SK-N-SH (cell line): ENCODE measurements at regions not wholly inside any gene's neighbourhood (a gene's known extent, or its start where the extent isn't known, plus 50 kb on each side); places are given as distances from the start of the nearest gene placed in this dataset.

Experiments
- CTCF ChIA-PET: fragments of 300-600, 350-600 bp; formaldehyde crosslinking; extraction: SDS; loops from one replicate; lab custom pipeline; 2021; lab: Yijun Ruan, JAX
- POLR2A ChIA-PET: fragments of 350-600 bp; sonication (Branson Sonifier 250); formaldehyde crosslinking; extraction: SDS; loops from one replicate; lab custom pipeline; 2020; ENCODE audit warnings: antibody characterized with exemption, inconsistent platforms; lab: Yijun Ruan, JAX
- DNase-seq: peaks from one replicate; pipeline ENCODE4 v3.0.0; 2012
- H2AFZ ChIP-seq: fragments of 200-600 bp; sonication (generic); 2 replicates; pipeline ENCODE4 v1.8.1; 2016; ENCODE audit warnings: antibody characterized with exemption, mild to moderate bottlenecking, low read depth
- H3F3A ChIP-seq: fragments of 200-600 bp; sonication (generic); replicated peaks from 2 replicates; pipeline ENCODE3; 2016; ENCODE audit warnings: antibody characterized with exemption, mild to moderate bottlenecking; ENCODE audit not compliant: insufficient read depth
- H3K27ac ChIP-seq, 2 experiments: fragments of 200-500 bp in 1 of 2; fragments of 200-600 bp in 1 of 2; sonication (Bioruptor generic) in 1 of 2; sonication (generic), shearing (Covaris generic) in 1 of 2; 2 replicates each; pipeline versions ENCODE4 v1.5.1 to v1.6.1; 2014 to 2016; ENCODE audit warnings: low read depth in 2 of 2, inconsistent platforms in 1 of 2, low read length in 1 of 2, mild to moderate bottlenecking in 1 of 2, mixed read lengths in 1 of 2
- H3K27me3 ChIP-seq: fragments of 200-600 bp; sonication (generic), shearing (Covaris generic); 2 replicates; pipeline ENCODE4 v1.6.1; 2016; ENCODE audit warnings: mixed run types; ENCODE audit not compliant: insufficient read depth
- H3K36me3 ChIP-seq, 2 experiments: fragments of 200-500 bp in 1 of 2; fragments of 200-600 bp in 1 of 2; sonication (Bioruptor generic) in 1 of 2; sonication (generic) in 1 of 2; replicated peaks in 1 of 2; 2 replicates each; pipeline versions ENCODE3 to v1.5.1; 2014 to 2016; ENCODE audit warnings: low read length in 1 of 2, mild to moderate bottlenecking in 1 of 2; ENCODE audit not compliant: insufficient read depth in 2 of 2, control insufficient read depth in 1 of 2
- H3K4me1 ChIP-seq, 2 experiments: fragments of 200-500 bp in 1 of 2; fragments of 200-600 bp in 1 of 2; sonication (Bioruptor generic) in 1 of 2; sonication (generic), shearing (Covaris generic) in 1 of 2; 2 replicates each; pipeline versions ENCODE4 v1.5.1 to v1.6.1; 2014 to 2016; ENCODE audit warnings: low read depth in 1 of 2, low read length in 1 of 2, mixed run types in 1 of 2; ENCODE audit not compliant: insufficient read depth in 2 of 2, control insufficient read depth in 1 of 2
- H3K4me2 ChIP-seq: fragments of 200-600 bp; sonication (generic), shearing (Covaris generic); 2 replicates; pipeline ENCODE4 v1.6.1; 2017; ENCODE audit warnings: mixed run types
- H3K4me3 ChIP-seq, 2 experiments: fragments of 200-500 bp in 1 of 2; fragments of 200-600 bp in 1 of 2; sonication (Bioruptor generic) in 1 of 2; sonication (generic), shearing (Covaris generic) in 1 of 2; 2 replicates each; pipeline versions ENCODE4 v1.5.1 to v1.8.1; 2014 to 2016; ENCODE audit warnings: low read depth in 2 of 2, inconsistent platforms in 1 of 2, low read length in 1 of 2, mild to moderate bottlenecking in 1 of 2, mixed read lengths in 1 of 2, moderate library complexity in 1 of 2
- H3K79me2 ChIP-seq: fragments of 200-600 bp; sonication (generic); 2 replicates; pipeline ENCODE4 v1.8.1; 2017; ENCODE audit warnings: mild to moderate bottlenecking; ENCODE audit not compliant: insufficient read depth
- H3K9ac ChIP-seq: fragments of 200-600 bp; sonication (generic); 2 replicates; pipeline ENCODE4 v1.6.1; 2017; ENCODE audit warnings: mixed run types
- H3K9me2 ChIP-seq: fragments of 200-600 bp; sonication (generic); 2 replicates; pipeline ENCODE4 v1.6.1; 2017; ENCODE audit warnings: mixed run types
- H3K9me3 ChIP-seq: fragments of 200-600 bp; sonication (generic); 2 replicates; pipeline ENCODE4 v1.6.1; 2017; ENCODE audit warnings: mixed run types, mild to moderate bottlenecking, moderate library complexity
- H4K20me1 ChIP-seq: fragments of 200-600 bp; sonication (generic); 2 replicates; pipeline ENCODE4 v1.6.1; 2017; ENCODE audit warnings: mild to moderate bottlenecking, mixed run types; ENCODE audit not compliant: insufficient read depth
- EP300 ChIP-seq, 2 experiments: IDR thresholded peaks; 2 replicates each; pipeline versions ENCODE4 v1.4.0 to v1.6.1; 2012; ENCODE audit warnings: borderline replicate concordance in 1 of 2, low read depth in 1 of 2, low read length in 1 of 2
- FOXJ3 ChIP-seq: sonication (generic); formaldehyde crosslinking; IDR thresholded peaks from 2 replicates; pipeline ENCODE4 v1.5.1; 2020; ENCODE audit warnings: mild to moderate bottlenecking, missing genetic modification reagents
- GATA2 ChIP-seq: sonication (generic); formaldehyde crosslinking; IDR thresholded peaks from 2 replicates; pipeline ENCODE4 v1.5.0; 2020; ENCODE audit warnings: mild to moderate bottlenecking, missing genetic modification reagents
- MXI1 ChIP-seq: IDR thresholded peaks from 2 replicates; pipeline ENCODE4 v1.6.1; 2012; ENCODE audit warnings: mild to moderate bottlenecking, low read depth, low read length, improper control_type of control experiment
- RAD21 ChIP-seq: IDR thresholded peaks from 2 replicates; pipeline ENCODE4 v1.6.1; 2012; ENCODE audit warnings: mild to moderate bottlenecking, low read length
- RCOR1 ChIP-seq: fragments of 150-350 bp; IDR thresholded peaks from 2 replicates; pipeline ENCODE4 v1.6.1; 2017; ENCODE audit warnings: antibody characterized with exemption, low read length
- REST ChIP-seq: IDR thresholded peaks from 2 replicates; pipeline ENCODE4 v1.6.1; 2012; ENCODE audit warnings: mild to moderate bottlenecking, low read depth, low read length, moderate library complexity
- RFX5 ChIP-seq: IDR thresholded peaks from 2 replicates; pipeline ENCODE4 v1.6.1; 2012; ENCODE audit warnings: mild to moderate bottlenecking, improper control_type of control experiment, low read length
- RXRA ChIP-seq: IDR thresholded peaks from 2 replicates; pipeline ENCODE4 v1.4.0; 2012; ENCODE audit warnings: low read depth, mild to moderate bottlenecking, borderline replicate concordance
- SMC3 ChIP-seq: IDR thresholded peaks from 2 replicates; pipeline ENCODE4 v1.6.1; 2012; ENCODE audit warnings: low read depth, low read length, improper control_type of control experiment
- TEAD4 ChIP-seq: IDR thresholded peaks from 2 replicates; pipeline ENCODE4 v1.4.0; 2012; ENCODE audit warnings: mild to moderate bottlenecking, borderline replicate concordance; ENCODE audit not compliant: insufficient read depth
- WGBS: methylation state at CpG from one replicate; pipeline ENCODE4 v1.1.6; 2017; ENCODE audit warnings: low lambda C conversion rate; 5-methylcytosine and 5-hydroxymethylcytosine counted together

- Histone ChIP-seq H3K9me2 (no peaks in the 10 kb centered on the region), H3K79me2 (no peaks in the 10 kb centered on the region), H3F3A (no peaks in the 10 kb centered on the region), H3K27me3 (peaks cover 48% of the 10 kb centered on the region; the same call in 1 of the 2 replicates), H4K20me1 (no peaks in the 10 kb centered on the region), H3K4me2 (peak overlapping the region; percentile 45; the same call in 1 of the 2 replicates), H3K4me1 (peaks cover 0 to 33% of the 10 kb centered on the region in 2 experiments; a peak in 1 of 4 replicates), H3K27ac (peak overlapping the region in 1 of 2 experiments; percentile 93; a peak in 2 of 4 replicates), H3K36me3 (no peaks in the 10 kb centered on the region), H3K9ac (no peak overlapping the region), H3K9me3 (no peaks in the 10 kb centered on the region), H3K4me3 (peak overlapping the region in 1 of 2 experiments; percentile 12; a peak in 1 of 4 replicates), H2AFZ (peak overlapping the region; percentile 80)
- DNase-seq, result peak; percentile 88
- ChIA-PET POLR2A (interaction anchor here (0.7 to 1.8 kb wide), 6 partner anchors 44 to 268 kb away, joined by 3 to 15 read pairs (median 4); partner anchors contain the start of gene TNRC6C), CTCF (interaction anchor here (0.8 to 3.9 kb wide), 20 partner anchors 8 to 323 kb away, joined by 3 to 24 read pairs (median 4); no protein-coding TSS in a partner anchor)
- TF ChIP-seq RXRA (no peak), EP300 (IDR thresholded peaks at IDR 0.05; ENCODE audit: borderline replicate concordance in 1 of 2, low read depth in 1 of 2, low read length in 1 of 2) (peak in 1 of 2 experiments; percentile 75; a peak in 2 of 4 replicates), RFX5 (peak; percentile 54; the same call in 1 of the 2 replicates), MXI1 (peak; percentile 86; the same call in 1 of the 2 replicates), TEAD4 (no peak), RAD21 (peak; percentile 8; the same call in 1 of the 2 replicates), FOXJ3 (CRISPR knock-in tag) (peak; percentile 46), SMC3 (peak; percentile 12; the same call in 1 of the 2 replicates), GATA2 (CRISPR knock-in tag) (peak; percentile 38; the same call in 1 of the 2 replicates), RCOR1 (0 out of 2 replicates have a peak, but pooled peaks have one; percentile 64), REST (no peak)
- 12% methylated on average over 23 of the region's 24 CpGs for WGBS
These were observed 268.0 kb upstream of the TNRC6C start for GRCh38 chr17:77690271-77691161.
